K562 (cell line): ENCODE measurements at regions not wholly inside any gene's neighbourhood (a gene's known extent, or its start where the extent isn't known, plus 50 kb on each side); places are given as distances from the start of the nearest gene placed in this dataset.

Source experiments
- ATAC-seq: fragments of 200-7000 bp; cut with Tn5 transposase; 3 replicates; pipeline ENCODE4 v1.9.1; 2020; ENCODE audit warnings: moderate library complexity
- BruUV-seq: library from RNA; stranded (reverse); fragments of 400-500 nt; replicated peaks from 2 replicates; lab custom pipeline; 2021; lab: Mats Ljungman, UMichigan
- CTCF ChIA-PET: fragments of 300-600 bp; formaldehyde crosslinking; extraction: SDS; loops from one replicate; lab custom pipeline; 2021; ENCODE audit warnings: low intra/inter-chr PET ratio; lab: Yijun Ruan, JAX
- POLR2A ChIA-PET: fragments of 300-600, 350-650 bp; sonication (Branson Sonifier 250); formaldehyde crosslinking; extraction: SDS; loops from one replicate; lab custom pipeline; 2021; ENCODE audit warnings: antibody characterized with exemption, inconsistent platforms; lab: Yijun Ruan, JAX
- DNase-seq, 4 experiments: peaks; one replicate each; pipeline versions ENCODE4 v3.0.0 to v3.0.0-alpha.2; 2011 to 2018; ENCODE audit warnings: low spot score in 3 of 4, mixed read lengths in 3 of 4; ENCODE audit errors: extremely low read depth in 1 of 4
- FAIRE-seq: peaks from 2 replicates; lab custom pipeline; 2011; peaks lifted over from hg19 to GRCh38; lab: Jason Lieb, UNC
- H2AFZ ChIP-seq: 2 replicates; pipeline ENCODE4 v1.6.0; 2011; ENCODE audit warnings: low read depth, low read length, control low read depth, inconsistent platforms
- H3K27ac ChIP-seq: fragments of 200-600 bp; 3 replicates; pipeline ENCODE4 v1.8.0; 2011; ENCODE audit warnings: low read depth, mild to moderate bottlenecking, control low read depth, inconsistent platforms, low read length, moderate library complexity, mixed read lengths; ENCODE audit errors: extremely low read depth
- H3K27me3 ChIP-seq, 2 experiments: fragments of 300-600 bp in 1 of 2; 2 replicates in 1 of 2; 3 replicates in 1 of 2; pipeline versions ENCODE4 v1.6.0 to v1.8.0; 2011; ENCODE audit warnings: inconsistent platforms in 2 of 2, low read length in 2 of 2, mild to moderate bottlenecking in 1 of 2, mixed read lengths in 1 of 2, moderate library complexity in 1 of 2; ENCODE audit not compliant: control insufficient read depth in 2 of 2, insufficient read depth in 2 of 2
- H3K36me3 ChIP-seq: fragments of 300-600 bp; 3 replicates; pipeline ENCODE4 v1.8.0; 2011; ENCODE audit warnings: mild to moderate bottlenecking, low read length, inconsistent platforms; ENCODE audit not compliant: control insufficient read depth, insufficient read depth
- H3K4me1 ChIP-seq, 2 experiments: fragments of 200-600 bp in 1 of 2; replicated peaks in 1 of 2; 2 replicates in 1 of 2; 3 replicates in 1 of 2; pipeline versions ENCODE4 v1.5.1 to v1.8.0; 2011; ENCODE audit warnings: inconsistent platforms in 2 of 2, low read length in 2 of 2, mild to moderate bottlenecking in 1 of 2, mixed read lengths in 1 of 2, moderate library complexity in 1 of 2; ENCODE audit not compliant: control insufficient read depth in 2 of 2, insufficient read depth in 2 of 2
- H3K4me2 ChIP-seq: 2 replicates; pipeline ENCODE4 v1.6.1; 2011; ENCODE audit warnings: low read length, control low read depth, inconsistent platforms, mixed read lengths; ENCODE audit not compliant: insufficient read depth
- H3K4me3 ChIP-seq: fragments of 200-600 bp; sonication (generic), shearing (Covaris generic); 2 replicates; pipeline ENCODE4 v1.5.1; 2016; ENCODE audit warnings: control low read depth, inconsistent platforms
- H3K79me2 ChIP-seq: fragments of 200-600 bp; 3 replicates; pipeline ENCODE4 v1.8.0; 2011; ENCODE audit warnings: low read length, inconsistent platforms; ENCODE audit not compliant: control insufficient read depth, insufficient read depth
- H3K9ac ChIP-seq, 2 experiments: 2 replicates each; pipeline versions ENCODE4 v1.6.0 to v1.6.1; 2011; ENCODE audit warnings: low read depth in 2 of 2, low read length in 2 of 2, control low read depth in 1 of 2, inconsistent platforms in 1 of 2, mild to moderate bottlenecking in 1 of 2, mixed read lengths in 1 of 2; ENCODE audit not compliant: insufficient read depth in 1 of 2
- H3K9me1 ChIP-seq: one replicate; pipeline ENCODE4 v1.6.0; 2011; ENCODE audit warnings: inconsistent platforms, mild to moderate bottlenecking, low read length, moderate library complexity; ENCODE audit not compliant: control insufficient read depth, insufficient read depth
- H3K9me3 ChIP-seq: replicated peaks from 2 replicates; pipeline ENCODE4 v1.5.1; 2011; ENCODE audit warnings: low read depth, low read length, inconsistent platforms; ENCODE audit not compliant: control insufficient read depth, insufficient read depth
- H4K20me1 ChIP-seq: replicated peaks from 2 replicates; pipeline ENCODE4 v1.6.1; 2011; ENCODE audit warnings: low read length, inconsistent platforms, mixed read lengths; ENCODE audit not compliant: control insufficient read depth, insufficient read depth
- BACH1 ChIP-seq: fragments of 200-800 bp; sonication (Bioruptor generic); IDR thresholded peaks from 2 replicates; pipeline ENCODE4 v1.6.1; 2016; ENCODE audit warnings: missing genetic modification characterization, missing compliant biosample characterization
- BDP1 ChIP-seq: IDR thresholded peaks from 3 replicates; pipeline ENCODE4 v1.6.1; 2011; ENCODE audit not compliant: insufficient read length, insufficient read depth
- CBX2 ChIP-seq: fragments of 200-600 bp; sonication (generic); IDR thresholded peaks from one replicate; pipeline ENCODE4 v1.6.1; 2012; ENCODE audit warnings: mild to moderate bottlenecking, low read length, inconsistent platforms; ENCODE audit not compliant: insufficient read depth, poor library complexity, severe bottlenecking
- DEAF1 ChIP-seq: fragments of 450-650 bp; formaldehyde crosslinking; IDR thresholded peaks from 2 replicates; pipeline ENCODE4 v1.4.0; 2020; ENCODE audit warnings: mild to moderate bottlenecking, moderate library complexity
- E2F3 ChIP-seq: fragments of 250-450 bp; sonication (Bioruptor Pico); IDR thresholded peaks from 2 replicates; pipeline ENCODE4 v1.4.0; 2020; ENCODE audit warnings: mild to moderate bottlenecking
- KDM2B ChIP-seq: fragments of 250-450 bp; sonication (Bioruptor Pico); IDR thresholded peaks from 2 replicates; pipeline ENCODE4 v1.8.0; 2021; ENCODE audit warnings: mild to moderate bottlenecking, moderate library complexity
- MEIS2 ChIP-seq: fragments of 450-650 bp; IDR thresholded peaks from 2 replicates; pipeline ENCODE4 v1.6.1; 2014; ENCODE audit warnings: mild to moderate bottlenecking; ENCODE audit not compliant: partially characterized antibody
- NBN ChIP-seq: fragments of 450-650 bp; IDR thresholded peaks from 2 replicates; pipeline ENCODE4 v1.6.1; 2016; ENCODE audit warnings: low read depth, mild to moderate bottlenecking
- NR2C1 ChIP-seq, 2 experiments: fragments of 450-650 bp; IDR thresholded peaks; 2 replicates each; pipeline ENCODE4 v1.6.1; 2017; ENCODE audit warnings: mild to moderate bottlenecking in 2 of 2, antibody characterized with exemption in 1 of 2, inconsistent platforms in 1 of 2, missing compliant biosample characterization in 1 of 2, missing genetic modification characterization in 1 of 2
- POLR2G ChIP-seq: fragments of 200-400 bp; formaldehyde crosslinking; IDR thresholded peaks from 2 replicates; pipeline ENCODE4 v1.6.1; 2017; ENCODE audit warnings: low read depth, mild to moderate bottlenecking, antibody characterized with exemption, low read length, moderate library complexity
- SMC3 ChIP-seq: conservative IDR thresholded peaks from 2 replicates; pipeline ENCODE4 v1.6.1; 2011; ENCODE audit warnings: low read depth, low read length, improper control_type of control experiment; ENCODE audit not compliant: insufficient read depth
- ZNF507 ChIP-seq: conservative IDR thresholded peaks from 2 replicates; pipeline ENCODE4 v1.6.1; 2017; ENCODE audit warnings: missing genetic modification characterization, missing compliant biosample characterization
- WGBS: fragments of 100-300 bp; shearing (Covaris generic); methylation state at CpG from one replicate; pipeline ENCODE4 v1.1.6; 2016; ENCODE audit warnings: low coverage, mixed read lengths; ENCODE audit not compliant: insufficient coverage; ENCODE audit errors: missing lambda C conversion rate; 5-methylcytosine and 5-hydroxymethylcytosine counted together
- in situ Hi-C: fragments of 300-500 bp; cut with MboI; formaldehyde crosslinking; loops from 4 replicates; pipeline ENCODE4 v1.15.0; 2018; ENCODE audit warnings: inconsistent platforms, mixed read lengths
- intact Hi-C: fragments of 100-400 bp; cut with micrococcal nuclease; formaldehyde crosslinking; loops from 2 replicates; pipeline ENCODE4 v1.14.2; 2022
- TF ChIP-seq, protein P1 (sequence below): sonication (generic); formaldehyde crosslinking; IDR thresholded peaks from 2 replicates; pipeline ENCODE4 v1.8.0; 2023; ENCODE audit warnings: missing genetic modification reagents, mild to moderate bottlenecking, borderline replicate concordance

DNA sequence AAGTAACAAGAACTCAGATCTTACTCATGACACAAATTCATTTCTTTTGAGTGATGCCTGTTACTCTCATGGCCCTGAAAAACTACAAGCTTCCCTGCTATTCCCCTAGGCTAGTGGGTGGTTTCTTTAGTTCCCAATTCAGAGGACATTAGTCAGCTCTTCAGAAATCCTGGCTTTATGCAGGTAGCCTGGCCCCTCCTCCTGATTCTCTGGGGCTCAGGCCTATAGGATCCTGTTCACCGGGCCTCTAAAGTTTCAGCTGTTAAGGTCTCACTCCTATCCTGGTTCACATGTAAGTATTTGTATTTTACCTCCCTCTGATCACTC, 87.3 kb upstream of the IRX5 start:
- H4K20me1 ChIP-seq: no peaks in the 10 kb centered on the region; the same call in 1 of the 2 replicates
- H3K4me2 ChIP-seq: no peak overlapping the region
- no peaks in the 10 kb centered on the region for H3K9me3 ChIP-seq
- in situ Hi-C loops: no loop called here
- peaks cover 0 to 2% of the 10 kb centered on the region in 2 experiments; a peak in 1 of 5 replicates for H3K27me3 ChIP-seq
- no peak overlapping the region for H3K4me3 ChIP-seq
- ChIA-PET CTCF (no interaction called here), POLR2A (no interaction called here)
- H2AFZ ChIP-seq: no peak overlapping the region
- H3K27ac ChIP-seq: no peak overlapping the region
- H3K9ac ChIP-seq: no peak overlapping the region
- no peaks in the 10 kb centered on the region for H3K9me1 ChIP-seq
- intact Hi-C loops: no loop called here
- BruUV-seq: no TSS peak
- no peak for DNase-seq
- H3K36me3 ChIP-seq: no peaks in the 10 kb centered on the region
- H3K79me2 ChIP-seq: no peaks in the 10 kb centered on the region
- TF ChIP-seq DEAF1 (no peak), BDP1 (no peak), NBN (no peak), SMC3 (no peak), ZNF507 (tag) (no peak), CBX2 (no peak), KDM2B (no peak), MEIS2 (no peak), POLR2G (no peak), NR2C1 (IDR thresholded peaks at IDR 0.05) (no peak), NR2C1 (tag; IDR thresholded peaks at IDR 0.05) (no peak), BACH1 (tag) (no peak), E2F3 (CRISPR knock-in tag) (no peak)
- TF ChIP-seq, protein P1, sequence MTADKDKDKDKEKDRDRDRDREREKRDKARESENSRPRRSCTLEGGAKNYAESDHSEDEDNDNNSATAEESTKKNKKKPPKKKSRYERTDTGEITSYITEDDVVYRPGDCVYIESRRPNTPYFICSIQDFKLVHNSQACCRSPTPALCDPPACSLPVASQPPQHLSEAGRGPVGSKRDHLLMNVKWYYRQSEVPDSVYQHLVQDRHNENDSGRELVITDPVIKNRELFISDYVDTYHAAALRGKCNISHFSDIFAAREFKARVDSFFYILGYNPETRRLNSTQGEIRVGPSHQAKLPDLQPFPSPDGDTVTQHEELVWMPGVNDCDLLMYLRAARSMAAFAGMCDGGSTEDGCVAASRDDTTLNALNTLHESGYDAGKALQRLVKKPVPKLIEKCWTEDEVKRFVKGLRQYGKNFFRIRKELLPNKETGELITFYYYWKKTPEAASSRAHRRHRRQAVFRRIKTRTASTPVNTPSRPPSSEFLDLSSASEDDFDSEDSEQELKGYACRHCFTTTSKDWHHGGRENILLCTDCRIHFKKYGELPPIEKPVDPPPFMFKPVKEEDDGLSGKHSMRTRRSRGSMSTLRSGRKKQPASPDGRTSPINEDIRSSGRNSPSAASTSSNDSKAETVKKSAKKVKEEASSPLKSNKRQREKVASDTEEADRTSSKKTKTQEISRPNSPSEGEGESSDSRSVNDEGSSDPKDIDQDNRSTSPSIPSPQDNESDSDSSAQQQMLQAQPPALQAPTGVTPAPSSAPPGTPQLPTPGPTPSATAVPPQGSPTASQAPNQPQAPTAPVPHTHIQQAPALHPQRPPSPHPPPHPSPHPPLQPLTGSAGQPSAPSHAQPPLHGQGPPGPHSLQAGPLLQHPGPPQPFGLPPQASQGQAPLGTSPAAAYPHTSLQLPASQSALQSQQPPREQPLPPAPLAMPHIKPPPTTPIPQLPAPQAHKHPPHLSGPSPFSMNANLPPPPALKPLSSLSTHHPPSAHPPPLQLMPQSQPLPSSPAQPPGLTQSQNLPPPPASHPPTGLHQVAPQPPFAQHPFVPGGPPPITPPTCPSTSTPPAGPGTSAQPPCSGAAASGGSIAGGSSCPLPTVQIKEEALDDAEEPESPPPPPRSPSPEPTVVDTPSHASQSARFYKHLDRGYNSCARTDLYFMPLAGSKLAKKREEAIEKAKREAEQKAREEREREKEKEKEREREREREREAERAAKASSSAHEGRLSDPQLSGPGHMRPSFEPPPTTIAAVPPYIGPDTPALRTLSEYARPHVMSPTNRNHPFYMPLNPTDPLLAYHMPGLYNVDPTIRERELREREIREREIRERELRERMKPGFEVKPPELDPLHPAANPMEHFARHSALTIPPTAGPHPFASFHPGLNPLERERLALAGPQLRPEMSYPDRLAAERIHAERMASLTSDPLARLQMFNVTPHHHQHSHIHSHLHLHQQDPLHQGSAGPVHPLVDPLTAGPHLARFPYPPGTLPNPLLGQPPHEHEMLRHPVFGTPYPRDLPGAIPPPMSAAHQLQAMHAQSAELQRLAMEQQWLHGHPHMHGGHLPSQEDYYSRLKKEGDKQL (CRISPR knock-in tag): no peak
- H3K4me1 ChIP-seq: no peaks in the 10 kb centered on the region
- ATAC-seq: no peak
- FAIRE-seq: no peak
- 0% methylated on average over 1 of the region's 1 CpG for WGBS
